Activated CD8-positive, alpha-beta memory T cell treated with anti-CD3 and anti-CD28 coated beads, Interleukin-2, amount 10 ng/mL, durations not matched to agents 7 days and 5 days (primary cell): ENCODE measurements at regions not wholly inside any gene's neighbourhood (a gene's known extent, or its start where the extent isn't known, plus 50 kb on each side); places are given as distances from the start of the nearest gene placed in this dataset.

Experiments used
- ATAC-seq: fragments of 150-1000 bp; cut with Tn5 transposase; one replicate; pipeline ENCODE4 v1.10.0; 2021; ENCODE audit warnings: moderate library complexity
- CTCF ChIA-PET: fragments of 350-600 bp; sonication (Branson Sonifier 250); formaldehyde crosslinking; loops from one replicate; lab custom pipeline; 2021; ENCODE audit warnings: antibody characterized with exemption; lab: Charles Lee
- DNase-seq: peaks from one replicate; pipeline ENCODE4 v3.0.0-alpha.2; 2020
- H3K27ac Mint-ChIP-seq: one replicate; pipeline ENCODE4 v1.8.0; 2021; ENCODE audit warnings: mild to moderate bottlenecking, mixed read lengths
- H3K27me3 Mint-ChIP-seq: one replicate; pipeline ENCODE4 v1.8.0; 2021; ENCODE audit warnings: mixed read lengths
- H3K36me3 Mint-ChIP-seq: one replicate; pipeline ENCODE4 v1.8.0; 2021; ENCODE audit warnings: mild to moderate bottlenecking, mixed read lengths
- H3K4me1 Mint-ChIP-seq: one replicate; pipeline ENCODE4 v1.8.0; 2021; ENCODE audit warnings: mixed read lengths
- H3K4me3 Mint-ChIP-seq: one replicate; pipeline ENCODE4 v1.8.0; 2021; ENCODE audit warnings: mild to moderate bottlenecking, moderate library complexity, mixed read lengths
- H3K9me3 Mint-ChIP-seq: one replicate; pipeline ENCODE4 v1.8.0; 2022; ENCODE audit warnings: low read depth, mixed read lengths

GRCh38 chr3:9301091-9301490, 51.6 kb upstream of the SRGAP3 start:
- DNase-seq, result no peak
- Mint-ChIP-seq H3K9me3 (peaks cover 5% of the 10 kb centered on the region), H3K27ac (no peak overlapping the region), H3K4me3 (no peak overlapping the region), H3K4me1 (peaks cover 9% of the 10 kb centered on the region), H3K27me3 (peaks cover 26% of the 10 kb centered on the region), H3K36me3 (no peaks in the 10 kb centered on the region)
- CTCF ChIA-PET, result interaction anchor here (2.4 to 6.4 kb wide), 3 partner anchors 305 to 329 kb away, joined by 6 to 69 read pairs (median 64); no protein-coding TSS in a partner anchor
- no peak for ATAC-seq

- CTCF ChIA-PET, result interaction anchor here (0.7 to 6.4 kb wide), 23 partner anchors 12 to 533 kb away, joined by 3 to 69 read pairs (median 5); partner anchors contain the start of genes OXTR and SRGAP3
- peaks cover 26% of the 10 kb centered on the region for H3K27me3 Mint-ChIP-seq
- H3K9me3 Mint-ChIP-seq, result peaks cover 5% of the 10 kb centered on the region
- H3K4me3 Mint-ChIP-seq, result no peak overlapping the region
- peaks cover 9% of the 10 kb centered on the region for H3K4me1 Mint-ChIP-seq
- no peak overlapping the region for H3K27ac Mint-ChIP-seq
- DNase-seq, result no peak
- H3K36me3 Mint-ChIP-seq, result no peaks in the 10 kb centered on the region
- ATAC-seq, result no peak
Observed at GRCh38 chr3:9301798-9302197, 52.4 kb upstream of the SRGAP3 start.

- Mint-ChIP-seq H3K27me3 (peaks cover 26% of the 10 kb centered on the region), H3K9me3 (peaks cover 5% of the 10 kb centered on the region), H3K27ac (no peak overlapping the region), H3K4me3 (no peak overlapping the region), H3K4me1 (peaks cover 9% of the 10 kb centered on the region), H3K36me3 (no peaks in the 10 kb centered on the region)
- ATAC-seq, result peak; percentile 97
- CTCF ChIA-PET, result interaction anchor here (0.5 to 6.4 kb wide), 26 partner anchors 11 to 534 kb away, joined by 3 to 69 read pairs (median 4); partner anchors contain the start of genes OXTR and SRGAP3
- peak; percentile 79 for DNase-seq
Observed at GRCh38 chr3:9302425-9303181, 53.2 kb upstream of the SRGAP3 start.

- ATAC-seq (no peak), DNase-seq (no peak)
- H3K9me3 Mint-ChIP-seq, result no peaks in the 10 kb centered on the region
- H3K36me3 Mint-ChIP-seq, result no peaks in the 10 kb centered on the region
- no peaks in the 10 kb centered on the region for H3K4me1 Mint-ChIP-seq
- H3K4me3 Mint-ChIP-seq, result no peak overlapping the region
- H3K27ac Mint-ChIP-seq, result no peak overlapping the region
- peaks cover 8% of the 10 kb centered on the region for H3K27me3 Mint-ChIP-seq
- CTCF ChIA-PET, result no interaction called here
Observed at GRCh38 chr3:9308298-9308990, 54.4 kb upstream of the THUMPD3 start.

- Mint-ChIP-seq H3K27me3 (peaks cover 7% of the 10 kb centered on the region), H3K36me3 (no peaks in the 10 kb centered on the region), H3K4me3 (no peak overlapping the region), H3K9me3 (no peaks in the 10 kb centered on the region), H3K27ac (no peak overlapping the region), H3K4me1 (no peaks in the 10 kb centered on the region)
- ATAC-seq, result no peak
- CTCF ChIA-PET, result interaction anchor here (1.3 kb wide), 1 partner anchor 322 kb away, joined by 4 read pairs; no protein-coding TSS in a partner anchor
- no peak for DNase-seq
Observed at GRCh38 chr3:9310043-9310442, 52.8 kb upstream of the THUMPD3 start.

- H3K9me3 Mint-ChIP-seq, result no peaks in the 10 kb centered on the region
- H3K4me1 Mint-ChIP-seq, result no peaks in the 10 kb centered on the region
- no peak overlapping the region for H3K4me3 Mint-ChIP-seq
- peaks cover 4% of the 10 kb centered on the region for H3K27me3 Mint-ChIP-seq
- no peaks in the 10 kb centered on the region for H3K36me3 Mint-ChIP-seq
- DNase-seq (no peak), ATAC-seq (no peak)
- CTCF ChIA-PET, result interaction anchor here (0.9 kb wide), 1 partner anchor 62 kb away, joined by 3 read pairs; the partner anchor contains the start of gene SRGAP3
- no peak overlapping the region for H3K27ac Mint-ChIP-seq
Observed at GRCh38 chr3:9311228-9311627, 51.6 kb upstream of the THUMPD3 start.
